ENCODE measurements at regions not wholly inside any gene's neighbourhood (a gene's known extent, or its start where the extent isn't known, plus 50 kb on each side); places are given as distances from the start of the nearest gene placed in this dataset.

DNA sequence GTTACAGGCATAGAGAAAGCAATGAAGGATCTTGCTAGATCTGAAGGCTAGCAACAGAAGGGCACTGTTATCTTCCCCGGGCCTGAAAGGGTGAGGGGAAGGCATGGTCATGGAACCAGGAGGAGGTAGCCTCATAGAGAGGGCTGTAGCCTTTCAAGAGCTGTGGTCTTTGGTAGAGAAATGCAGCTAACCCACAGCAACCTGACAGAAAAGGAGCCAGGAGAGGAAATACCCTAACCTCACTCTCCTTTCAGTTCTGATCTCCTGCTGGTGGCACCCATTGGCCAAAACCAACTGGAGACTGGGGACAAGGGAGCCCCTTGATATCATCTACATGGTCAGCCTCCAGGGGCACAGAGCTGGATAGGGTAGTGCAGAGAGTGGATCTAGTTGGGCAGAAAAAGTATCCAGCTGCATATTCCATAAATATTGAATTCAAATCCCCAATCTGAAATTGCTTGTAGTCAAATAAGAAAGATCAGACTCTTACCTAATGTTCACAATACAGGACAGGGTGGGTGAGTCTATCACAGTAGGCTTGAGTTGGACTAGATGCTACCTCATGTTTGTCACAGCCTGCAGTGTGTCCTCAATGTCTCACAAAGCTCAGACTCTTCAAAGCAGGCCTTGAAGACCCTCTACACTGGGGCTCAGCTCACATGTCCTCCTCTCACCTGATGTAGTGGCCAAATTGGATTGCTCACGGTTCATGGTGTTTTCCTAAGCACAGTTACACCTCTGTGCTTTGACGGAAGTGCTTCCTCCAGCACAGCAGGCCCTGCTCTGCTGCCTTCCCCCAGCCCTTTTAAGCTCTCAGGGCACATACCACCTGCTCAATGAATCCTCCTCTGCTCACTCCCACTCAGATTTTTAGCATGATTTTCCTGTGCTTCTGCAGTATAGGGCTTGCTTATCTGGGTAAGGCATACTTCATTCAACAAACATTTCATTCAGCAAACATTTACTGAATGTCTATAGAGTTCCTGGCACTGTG lies 74.1 kb upstream of the JUN start:
- TF ChIP-seq, protein P1, sequence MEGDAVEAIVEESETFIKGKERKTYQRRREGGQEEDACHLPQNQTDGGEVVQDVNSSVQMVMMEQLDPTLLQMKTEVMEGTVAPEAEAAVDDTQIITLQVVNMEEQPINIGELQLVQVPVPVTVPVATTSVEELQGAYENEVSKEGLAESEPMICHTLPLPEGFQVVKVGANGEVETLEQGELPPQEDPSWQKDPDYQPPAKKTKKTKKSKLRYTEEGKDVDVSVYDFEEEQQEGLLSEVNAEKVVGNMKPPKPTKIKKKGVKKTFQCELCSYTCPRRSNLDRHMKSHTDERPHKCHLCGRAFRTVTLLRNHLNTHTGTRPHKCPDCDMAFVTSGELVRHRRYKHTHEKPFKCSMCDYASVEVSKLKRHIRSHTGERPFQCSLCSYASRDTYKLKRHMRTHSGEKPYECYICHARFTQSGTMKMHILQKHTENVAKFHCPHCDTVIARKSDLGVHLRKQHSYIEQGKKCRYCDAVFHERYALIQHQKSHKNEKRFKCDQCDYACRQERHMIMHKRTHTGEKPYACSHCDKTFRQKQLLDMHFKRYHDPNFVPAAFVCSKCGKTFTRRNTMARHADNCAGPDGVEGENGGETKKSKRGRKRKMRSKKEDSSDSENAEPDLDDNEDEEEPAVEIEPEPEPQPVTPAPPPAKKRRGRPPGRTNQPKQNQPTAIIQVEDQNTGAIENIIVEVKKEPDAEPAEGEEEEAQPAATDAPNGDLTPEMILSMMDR (IDR thresholded peaks at IDR 0.05) = no peak
- no peak for TF ChIP-seq POLR2A (IDR thresholded peaks at IDR 0.05)
